T-helper 2 cell (primary cell): ENCODE measurements at regions not wholly inside any gene's neighbourhood (a gene's known extent, or its start where the extent isn't known, plus 50 kb on each side); places are given as distances from the start of the nearest gene placed in this dataset.
A peak's percentile ranks its signal among the peaks of the same experiment; 100 is the strongest.
"Not testable (repeated sequence)": the region's sequence is repeated elsewhere in the genome, so short reads cannot be mapped to it uniquely, and the experiment has no call there.

Source experiments
- DNase-seq, 5 experiments: peaks; one replicate each; pipeline versions ENCODE4 v3.0.0 to v3.0.0-alpha.2; 2012 to 2022

DNA sequence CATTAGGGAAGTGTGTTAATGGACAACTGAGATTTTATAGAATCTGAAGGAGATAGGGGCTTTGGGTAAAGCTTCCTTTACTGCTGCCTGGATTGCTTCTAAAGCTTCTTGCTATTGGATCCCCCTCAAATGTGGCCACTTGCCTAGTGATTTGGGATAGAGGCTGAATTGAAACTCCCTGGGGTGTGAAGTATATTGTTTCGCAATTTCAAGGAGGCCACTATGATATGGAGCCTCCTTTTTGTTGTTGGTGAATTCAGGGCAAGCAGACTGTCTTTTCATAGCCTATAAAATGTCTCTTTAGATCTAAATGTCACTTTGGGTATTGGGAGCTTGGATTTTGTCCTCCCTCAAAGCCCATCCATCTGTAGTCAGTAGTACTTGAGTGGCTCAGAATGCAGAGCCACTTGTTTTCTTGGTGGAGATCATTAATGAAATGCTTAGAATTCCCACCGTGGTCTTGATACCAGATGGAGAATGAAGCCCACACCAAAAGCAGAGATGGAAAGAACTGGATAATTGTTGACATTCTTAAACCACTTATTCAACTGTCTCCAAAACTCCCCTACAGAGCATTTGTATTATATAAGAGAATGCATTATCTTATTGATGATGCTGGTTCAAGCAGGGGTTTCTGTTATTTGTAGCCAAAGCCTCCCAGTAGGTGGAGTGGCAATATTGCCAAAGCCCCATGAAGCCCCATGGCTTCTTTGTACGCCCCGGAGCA lies 144.3 kb upstream of the KCNE2 start:
- no peak for DNase-seq

DNA sequence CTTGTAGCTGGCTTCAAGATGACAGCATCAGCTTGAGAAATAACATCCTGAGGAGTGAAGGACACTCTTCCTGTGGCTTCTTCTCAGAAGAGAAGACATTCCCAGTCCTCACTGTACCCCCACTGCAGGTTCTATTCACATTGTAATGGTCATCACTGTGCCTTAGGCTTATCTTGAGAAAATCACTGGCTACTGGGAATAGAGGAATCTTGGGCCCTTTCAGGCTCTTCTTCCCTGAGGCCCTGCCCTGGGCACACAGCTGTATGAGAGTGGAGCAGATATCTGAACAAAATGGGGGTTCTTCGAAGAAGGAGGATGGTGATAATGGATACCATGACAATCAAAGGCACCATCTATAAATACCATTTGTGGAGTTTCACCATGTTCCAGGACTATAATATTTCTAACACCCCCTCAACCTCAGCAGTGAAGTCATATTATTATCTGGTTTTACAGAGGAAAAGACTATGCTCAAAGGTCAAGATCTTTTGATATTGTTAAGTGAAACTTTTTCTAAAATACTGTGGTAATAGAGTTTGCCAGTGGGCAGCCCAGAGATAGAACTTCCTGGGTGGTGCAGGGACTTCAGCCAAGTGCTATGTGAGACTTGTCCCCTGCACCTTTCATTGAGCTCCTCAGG lies 143.1 kb upstream of the KCNE2 start:
- no peak for DNase-seq

DNA sequence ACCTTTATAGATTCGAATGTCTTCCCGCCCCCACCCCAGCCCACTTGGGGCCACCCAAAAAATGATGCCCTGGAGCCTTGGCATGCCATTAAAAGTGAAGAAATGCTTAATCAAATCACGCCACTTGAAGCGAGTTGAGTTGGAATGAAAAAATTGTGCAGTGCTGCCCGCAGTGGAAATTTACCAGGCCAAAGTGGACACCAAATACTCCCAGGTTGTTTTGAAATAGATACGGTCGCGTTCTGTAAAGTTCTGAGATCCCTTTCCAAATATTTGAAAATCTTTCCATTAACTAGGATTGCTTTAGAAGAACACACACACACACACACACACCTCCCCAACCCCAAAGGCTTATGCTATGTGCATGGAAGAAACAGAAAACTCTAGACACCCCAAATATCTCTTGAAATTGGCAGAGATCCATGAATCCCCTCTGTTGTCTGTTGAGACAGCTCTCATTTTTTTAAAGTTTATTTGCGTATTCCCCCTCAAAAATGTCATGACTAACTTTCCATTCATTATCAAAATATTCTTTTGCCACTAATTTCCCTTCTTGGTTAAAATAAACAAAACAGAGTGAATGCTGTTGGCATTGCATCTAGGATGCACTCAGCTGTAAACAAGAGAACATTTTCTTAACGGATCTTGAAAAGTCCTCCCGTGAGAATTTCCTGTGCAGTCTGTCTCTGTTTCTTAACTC lies 142.3 kb upstream of the KCNE2 start:
- no peak for DNase-seq

DNA sequence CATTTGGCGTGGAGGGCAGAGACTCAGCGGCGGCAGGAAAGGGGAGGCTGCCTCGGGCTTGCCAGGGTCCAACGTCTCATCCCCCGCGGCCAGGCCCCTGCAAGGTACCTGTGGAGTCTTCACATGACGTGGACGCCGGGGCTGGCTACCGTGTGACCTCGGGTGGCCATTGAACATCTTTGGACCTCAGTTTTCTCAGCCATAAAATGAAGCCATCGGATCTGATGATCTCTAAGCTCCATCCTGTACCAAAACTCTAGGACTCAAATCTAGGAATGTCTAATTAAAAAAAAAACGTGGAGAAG lies 141.8 kb upstream of the KCNE2 start:
- DNase-seq: no peak

DNA sequence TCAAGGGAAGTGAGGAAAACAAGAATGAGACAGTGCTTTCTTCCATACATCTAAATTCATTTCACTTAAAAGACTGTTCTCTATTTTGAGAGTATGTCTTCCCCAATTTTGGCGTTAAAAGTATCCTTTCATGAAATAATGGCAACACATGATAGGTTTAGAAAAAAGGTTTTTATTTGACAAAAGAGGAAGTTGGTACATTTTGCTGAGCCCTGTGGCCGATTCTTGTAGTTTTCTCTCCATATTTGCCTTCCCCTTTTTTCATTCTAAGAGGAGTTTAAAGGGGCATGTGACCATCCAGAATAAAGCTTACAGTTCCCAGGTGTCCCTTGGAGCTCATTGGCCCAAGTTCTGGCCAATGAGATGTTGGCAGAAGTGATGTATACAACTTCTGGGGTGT lies 140.4 kb upstream of the KCNE2 start:
- DNase-seq: no peak

DNA sequence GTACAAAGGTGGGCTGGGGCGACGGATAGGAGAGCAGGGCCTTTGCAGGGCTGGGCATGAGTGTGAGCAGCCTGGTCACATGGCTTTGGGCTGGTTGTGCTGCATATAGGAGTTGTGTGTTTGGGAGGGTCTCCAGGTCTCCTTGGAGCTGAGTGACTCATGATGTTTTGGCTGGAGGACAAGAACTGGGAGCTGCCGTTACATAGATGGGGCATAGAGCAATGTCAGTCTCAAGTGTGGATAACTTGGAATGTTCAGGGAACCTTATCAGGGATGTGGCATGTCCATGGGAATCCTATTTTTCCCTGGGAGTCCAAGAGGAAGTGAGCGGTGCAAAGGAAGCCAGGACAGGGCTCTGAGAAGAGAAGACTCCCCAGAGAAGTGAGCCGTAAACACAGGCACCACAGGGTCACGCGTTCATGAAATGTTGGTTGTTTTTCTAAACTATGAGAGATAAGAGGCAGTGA lies 136.4 kb upstream of the KCNE2 start:
- no peak for DNase-seq

DNA sequence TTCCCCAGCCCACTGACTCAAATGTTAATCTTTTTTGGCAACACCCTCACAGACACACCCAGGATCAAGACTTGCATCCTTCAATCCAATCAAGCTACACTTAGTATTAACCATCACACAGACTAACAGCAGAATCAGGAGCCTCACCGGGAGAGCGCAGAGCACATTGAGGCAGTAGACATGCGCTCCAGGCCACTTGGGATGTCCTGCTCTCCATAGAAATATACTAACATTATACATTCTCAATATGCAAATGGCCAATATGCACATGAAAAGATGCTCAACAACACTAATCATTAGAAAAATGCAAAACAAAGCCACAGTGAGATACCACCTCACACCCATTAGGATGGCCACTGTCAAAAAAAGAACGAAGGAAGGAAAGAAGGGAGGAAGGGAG lies 135.0 kb upstream of the KCNE2 start:
- DNase-seq: no peak

DNA sequence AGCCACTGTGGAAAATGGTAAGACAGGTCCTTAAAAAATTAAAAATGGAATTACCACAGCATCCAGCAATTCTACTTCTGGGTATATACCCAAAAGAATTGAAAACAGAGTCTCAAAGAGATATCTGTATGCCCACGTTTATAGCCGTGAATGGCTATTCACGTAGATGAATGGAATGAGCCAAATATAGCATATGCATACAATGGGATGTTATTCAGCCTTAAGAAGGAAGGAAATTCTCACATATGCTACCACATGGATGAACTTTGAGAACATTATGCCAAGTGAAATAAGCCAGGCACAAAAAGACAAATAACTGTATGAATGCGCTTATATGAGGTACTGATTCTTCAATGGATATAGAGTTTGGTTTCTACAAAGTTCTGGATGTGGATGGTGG lies 134.5 kb upstream of the KCNE2 start:
- DNase-seq: no peak

DNA sequence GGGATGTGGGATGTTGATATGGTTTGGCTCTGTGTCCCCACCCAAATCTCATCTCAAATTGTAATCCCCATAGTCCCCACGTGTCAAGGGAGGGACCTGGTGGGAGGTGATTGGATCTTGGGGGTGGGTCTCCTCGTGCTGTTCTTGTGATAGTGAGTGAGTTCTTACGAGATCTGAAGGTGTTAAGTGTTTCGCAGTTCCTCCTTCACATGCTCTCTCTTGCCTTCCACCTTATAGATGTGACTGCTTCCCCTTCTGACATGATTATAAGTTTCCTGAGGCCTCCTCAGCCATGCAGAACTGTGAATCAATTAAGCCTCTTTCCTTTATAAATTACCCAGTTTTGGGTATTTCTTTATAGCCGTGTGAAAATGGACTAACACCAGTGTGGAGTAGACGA lies 130.1 kb upstream of the KCNE2 start:
- not testable (repeated sequence) for DNase-seq

DNA sequence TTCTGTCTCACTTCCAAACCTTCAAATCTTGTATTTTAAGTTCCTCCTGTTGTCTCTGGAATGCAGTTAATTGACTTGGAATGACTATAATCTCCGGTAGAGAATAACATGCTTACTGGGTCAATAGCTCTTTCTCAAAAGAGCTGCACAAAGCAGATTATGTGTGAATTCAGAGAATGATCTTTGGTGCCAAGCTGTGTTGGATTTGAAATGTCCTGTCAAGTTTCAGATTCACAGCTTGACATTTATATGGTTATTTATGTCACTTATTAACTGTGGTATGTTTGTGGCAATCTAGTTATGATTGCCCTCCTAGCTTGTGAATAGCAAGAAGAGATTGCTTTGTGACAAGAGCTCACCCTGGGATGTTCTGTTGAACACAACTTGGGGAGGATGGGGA lies 128.3 kb upstream of the KCNE2 start:
- no peak for DNase-seq

DNA sequence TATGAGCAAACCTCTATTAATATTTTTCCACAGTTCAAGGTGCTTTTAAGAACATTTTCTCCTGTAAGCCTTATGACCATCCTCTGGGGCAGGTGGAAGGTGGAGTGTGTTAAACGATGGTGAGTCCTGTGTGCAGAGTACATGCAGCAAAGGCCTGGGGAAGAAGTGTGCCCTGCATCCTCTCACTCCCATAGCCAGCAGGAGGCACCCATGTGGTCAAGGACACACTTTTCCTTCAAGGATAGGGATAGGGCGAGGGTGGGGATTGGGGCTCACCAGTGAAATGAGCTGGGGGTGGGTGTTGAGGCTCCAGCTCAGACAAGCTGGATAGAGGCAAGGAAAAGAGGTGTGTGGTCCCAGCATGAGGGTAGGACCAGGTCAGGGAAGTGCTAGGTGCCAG lies 120.8 kb upstream of the KCNE2 start:
- DNase-seq: no peak

DNA sequence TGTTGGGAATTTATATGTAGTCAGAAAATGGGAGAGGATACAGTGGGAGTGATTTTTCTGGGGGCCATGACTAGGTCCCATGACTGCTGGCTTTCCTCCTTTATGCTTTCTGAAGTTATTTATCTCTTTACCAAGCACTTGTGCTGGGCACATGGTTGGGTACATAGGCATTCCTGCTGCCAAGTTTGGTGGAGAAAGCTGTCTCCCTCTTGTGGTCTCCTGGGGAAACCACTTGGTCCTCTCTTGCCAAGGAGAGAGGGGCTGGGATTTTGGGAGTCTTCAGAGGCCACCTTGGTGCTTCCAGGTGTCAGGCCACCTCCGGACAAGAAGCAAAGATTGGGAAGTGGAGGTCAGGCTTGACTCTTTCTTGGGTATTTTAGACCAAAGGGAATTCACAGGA lies 120.2 kb upstream of the KCNE2 start:
- peak in 1 of 5 experiments; percentile 43 for DNase-seq

DNA sequence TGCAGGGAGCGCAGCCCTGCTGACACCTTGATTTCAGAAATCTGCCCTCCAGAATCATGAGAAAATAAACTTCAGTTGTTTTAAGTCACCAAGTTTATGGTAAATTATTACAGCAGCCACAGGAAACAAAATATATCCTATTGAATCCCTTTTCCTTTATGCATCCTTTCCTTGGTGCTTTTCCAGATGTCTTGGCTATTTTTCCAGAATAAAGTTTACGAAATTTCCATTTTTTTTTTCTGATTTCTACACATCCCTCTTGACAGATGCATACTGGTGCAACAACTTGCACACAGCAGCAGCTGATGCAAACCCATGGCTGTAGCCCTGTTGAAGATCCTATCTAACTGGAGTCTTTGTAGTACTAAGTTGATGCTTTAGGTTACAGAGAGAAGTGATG lies 111.1 kb upstream of the KCNE2 start:
- no peak for DNase-seq

DNA sequence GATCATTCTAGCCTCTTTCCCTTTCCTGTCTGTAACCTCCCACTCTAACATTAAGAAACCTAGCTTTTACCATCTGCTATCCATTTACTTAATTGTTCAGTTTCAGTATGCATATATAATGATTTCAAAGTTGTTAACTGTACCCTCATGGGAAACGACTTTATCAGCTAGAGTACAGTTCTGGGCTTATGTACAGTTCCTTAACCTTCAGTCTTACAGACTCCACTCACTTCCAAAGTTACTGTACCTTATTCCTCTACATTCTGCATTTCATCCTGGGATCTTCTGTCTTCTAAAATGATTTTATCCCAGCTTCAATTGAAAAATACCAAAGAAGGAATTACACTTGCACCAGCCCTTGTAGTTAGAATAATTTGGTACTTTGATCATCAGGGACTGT lies 108.7 kb upstream of the KCNE2 start:
- DNase-seq: no peak

DNA sequence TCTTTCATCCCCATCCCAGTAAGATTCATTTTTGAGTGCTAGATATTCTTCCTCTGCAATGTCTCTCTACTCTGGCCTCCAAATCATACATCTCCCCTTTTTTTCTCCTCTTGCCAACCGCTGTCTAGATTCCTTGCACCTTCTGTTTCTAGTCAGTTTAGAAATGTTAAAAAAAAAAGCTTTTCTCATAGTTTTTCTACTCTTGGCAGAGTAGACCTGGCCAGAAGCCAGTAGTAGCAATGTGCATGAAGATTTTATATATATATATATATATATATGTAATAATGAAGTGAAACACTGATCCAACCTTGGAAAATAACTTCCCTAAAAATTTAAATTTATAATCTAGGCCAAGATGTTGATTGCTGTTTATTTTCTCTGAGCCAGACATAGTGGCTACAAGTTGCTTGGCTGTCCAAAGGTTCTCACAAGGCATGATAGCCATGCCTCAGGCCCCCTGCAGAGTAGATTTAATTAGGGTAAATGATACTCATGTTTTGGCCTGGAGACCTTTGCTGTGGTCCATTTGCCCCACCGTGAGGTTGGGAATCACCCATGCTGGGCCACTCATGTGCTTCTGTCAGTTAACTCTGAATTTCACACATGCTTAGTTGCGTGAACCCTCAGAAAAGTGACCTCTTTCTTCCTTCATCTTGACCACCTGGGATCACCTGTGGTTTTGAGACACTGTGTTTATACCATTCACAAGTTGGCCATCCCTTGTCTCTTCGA lies 103.4 kb upstream of the KCNE2 start:
- no peak for DNase-seq

DNA sequence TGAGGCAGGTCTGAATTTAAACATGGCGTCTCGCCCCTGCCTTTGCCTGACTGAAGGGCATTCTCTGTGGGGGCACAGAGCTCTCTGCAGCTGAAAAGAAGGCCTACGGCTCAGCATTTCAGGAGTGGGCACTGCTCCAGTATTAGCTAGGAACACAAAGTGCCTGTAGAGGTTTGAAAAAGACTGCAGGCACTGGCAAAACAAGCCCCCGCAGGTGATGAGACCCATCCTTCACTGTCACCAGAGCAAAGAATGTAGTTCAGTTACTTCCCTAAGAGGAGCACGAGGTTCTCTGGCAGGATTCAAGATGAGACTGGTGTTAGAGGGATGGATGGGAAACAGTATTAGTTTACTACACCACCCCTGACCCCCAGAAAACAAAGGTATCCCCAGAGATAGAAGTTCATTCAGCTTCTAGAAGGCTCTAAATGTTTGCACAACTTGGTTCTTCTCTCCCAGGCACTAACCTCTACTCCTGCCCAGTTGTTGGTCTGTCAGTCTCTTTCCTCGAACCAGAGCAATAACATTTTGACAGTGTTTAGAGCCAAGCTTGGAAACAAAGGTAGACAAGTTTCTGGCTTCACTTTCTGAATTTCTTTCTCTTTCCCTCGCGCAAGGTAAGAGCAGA lies 101.9 kb upstream of the KCNE2 start:
- no peak for DNase-seq

DNA sequence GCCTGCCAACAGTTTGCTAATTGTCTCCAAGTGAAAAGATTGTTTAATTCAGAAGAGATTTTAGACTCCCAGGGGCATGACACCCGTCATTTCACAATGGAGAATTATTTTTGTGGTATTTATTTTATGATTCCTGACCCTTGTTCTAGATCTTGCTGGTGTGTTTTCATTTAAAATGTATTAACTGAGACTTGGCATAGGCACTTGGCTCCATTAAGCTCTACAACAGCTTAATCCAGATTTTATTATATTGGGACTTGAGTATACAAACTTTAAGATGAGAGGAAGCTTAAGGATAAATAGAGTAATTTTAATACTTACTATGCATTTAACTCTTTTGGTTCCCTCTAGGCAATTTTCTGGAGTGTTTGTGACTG lies 101.3 kb upstream of the KCNE2 start:
- no peak for DNase-seq

DNA sequence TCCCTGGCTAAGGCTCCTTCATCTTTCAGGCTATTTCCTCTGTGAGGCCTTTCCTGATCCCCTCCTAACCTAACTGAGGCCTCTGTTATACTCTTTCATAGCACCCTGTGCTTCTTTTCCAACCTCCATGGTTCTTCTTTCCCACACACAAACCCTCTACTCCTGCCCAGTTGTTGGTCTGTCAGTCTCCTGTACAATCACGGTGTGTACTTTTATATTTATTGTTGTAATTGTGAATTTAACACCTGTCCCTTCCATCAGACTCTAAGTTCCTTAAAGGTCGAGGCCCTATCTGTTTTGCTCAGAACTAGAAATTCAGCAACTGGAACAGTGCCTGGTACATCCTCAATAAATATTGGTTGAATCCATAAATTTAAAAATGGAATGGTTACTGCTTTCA lies 100.2 kb upstream of the KCNE2 start:
- no peak for DNase-seq

DNA sequence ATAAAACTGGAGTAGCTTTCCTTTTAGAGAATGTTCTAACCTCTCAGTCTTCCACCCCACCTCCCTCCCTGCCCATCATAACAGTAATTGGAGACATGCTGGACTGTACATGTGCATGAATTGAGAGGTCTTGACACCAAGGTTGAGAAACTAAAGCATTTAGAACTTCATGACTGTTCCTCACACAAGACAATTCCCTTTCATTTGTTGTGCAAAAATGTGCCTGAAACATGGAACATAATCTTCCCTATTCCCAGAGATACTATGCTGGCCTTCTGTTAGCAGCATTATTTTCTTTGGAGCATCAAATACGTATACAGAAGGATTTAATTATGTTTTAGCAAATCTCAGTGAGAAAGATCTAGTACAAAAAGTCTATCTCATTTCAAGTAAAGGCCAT lies 97.5 kb upstream of the KCNE2 start:
- no peak for DNase-seq

DNA sequence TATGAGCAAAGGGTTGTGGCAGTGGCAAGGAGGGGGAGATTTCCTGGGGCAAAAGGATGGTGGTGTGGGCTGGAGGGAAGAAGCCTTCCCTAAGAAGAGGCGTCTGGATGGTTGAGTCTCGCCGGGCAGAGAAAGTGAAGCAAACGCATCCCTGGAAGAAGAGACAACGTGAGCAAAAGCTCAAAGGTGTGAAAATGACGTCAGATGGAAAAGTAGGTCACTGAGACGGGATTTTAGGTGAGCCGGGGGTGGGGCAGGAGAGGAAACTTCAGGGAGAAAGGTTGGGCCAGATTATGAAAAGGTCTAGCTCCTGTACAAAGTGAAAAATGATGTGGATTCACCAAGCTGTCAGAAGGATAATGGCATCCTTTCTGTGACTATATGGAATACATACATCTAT lies 95.3 kb upstream of the KCNE2 start:
- DNase-seq: no peak

DNA sequence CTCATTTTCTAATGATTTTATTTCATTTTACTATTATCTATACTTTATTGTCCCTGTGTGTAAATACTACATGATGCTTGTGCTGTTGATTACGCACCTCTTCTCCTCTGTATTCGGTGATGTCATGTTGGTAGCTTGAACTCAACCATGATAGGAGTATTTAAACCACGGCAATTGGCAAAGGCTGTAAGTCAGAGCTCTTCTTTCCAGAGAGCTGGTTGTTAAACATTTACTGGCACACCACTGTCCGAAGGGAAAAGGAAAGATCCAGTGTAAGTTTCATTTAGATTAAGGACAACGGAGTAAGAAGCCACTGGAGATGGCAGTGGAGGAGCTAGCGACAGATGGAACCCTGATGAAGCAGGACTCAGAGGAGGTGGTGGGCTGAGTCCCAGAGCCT lies 93.4 kb upstream of the KCNE2 start:
- no peak for DNase-seq

DNA sequence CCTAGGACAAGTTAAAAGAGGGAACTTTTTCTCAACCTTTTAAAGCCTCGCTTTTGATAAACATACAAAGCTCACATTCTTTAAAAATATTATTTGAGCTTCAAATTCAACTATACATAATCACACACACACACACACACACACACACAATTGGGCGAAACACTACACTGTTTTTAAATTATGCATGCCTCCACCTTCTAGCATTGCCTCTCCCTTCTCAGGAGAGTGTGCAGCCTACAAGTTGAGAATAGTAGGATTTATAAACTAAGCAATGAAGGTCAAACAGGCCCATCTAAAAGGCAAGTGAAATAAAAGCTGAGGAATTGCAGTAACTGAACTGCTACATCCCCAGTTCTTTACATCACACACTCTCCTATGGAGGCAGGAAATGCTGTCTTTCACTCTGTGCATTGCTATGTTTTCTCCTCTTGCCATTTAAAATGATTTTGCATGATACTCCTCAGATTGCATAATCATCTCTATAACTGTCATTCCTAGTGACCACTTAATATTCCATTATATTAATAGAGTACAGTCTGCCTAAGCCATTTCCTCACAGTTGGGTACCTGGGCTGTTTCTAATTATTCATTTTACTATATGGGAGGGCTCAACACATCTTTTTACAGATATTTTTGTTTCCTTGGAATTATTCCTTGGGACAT lies 92.5 kb upstream of the KCNE2 start:
- no peak for DNase-seq

DNA sequence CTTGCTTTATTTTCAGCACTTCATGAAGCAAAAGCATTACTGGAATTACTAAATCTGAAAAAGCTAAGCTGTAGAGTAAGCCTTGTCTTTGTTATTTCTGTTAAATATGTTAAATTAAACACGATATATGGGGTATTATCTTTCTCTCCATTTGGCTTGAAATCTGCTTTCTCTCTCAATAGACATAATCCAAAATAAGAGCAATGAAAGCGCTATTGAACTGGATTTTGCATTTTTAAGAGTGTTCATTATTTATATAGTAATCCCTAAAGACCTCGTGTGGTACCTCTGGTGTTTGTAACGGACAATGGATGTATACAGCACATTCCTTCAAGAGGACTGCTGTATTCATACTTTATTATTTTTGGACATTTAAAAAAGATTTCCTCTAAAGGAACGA lies 91.5 kb upstream of the KCNE2 start:
- DNase-seq: no peak
